GM19239 (cell line): ENCODE measurements at regions not wholly inside any gene's neighbourhood (a gene's known extent, or its start where the extent isn't known, plus 50 kb on each side); places are given as distances from the start of the nearest gene placed in this dataset.
A peak's percentile ranks its signal among the peaks of the same experiment; 100 is the strongest.

ENCODE experiments used
- DNase-seq: peaks from one replicate; pipeline ENCODE4 v3.0.0; 2011; ENCODE audit warnings: low spot score; ENCODE audit not compliant: insufficient read length
- FAIRE-seq: peaks from 2 replicates; lab custom pipeline; 2011; peaks lifted over from hg19 to GRCh38; lab: Jason Lieb, UNC

DNA sequence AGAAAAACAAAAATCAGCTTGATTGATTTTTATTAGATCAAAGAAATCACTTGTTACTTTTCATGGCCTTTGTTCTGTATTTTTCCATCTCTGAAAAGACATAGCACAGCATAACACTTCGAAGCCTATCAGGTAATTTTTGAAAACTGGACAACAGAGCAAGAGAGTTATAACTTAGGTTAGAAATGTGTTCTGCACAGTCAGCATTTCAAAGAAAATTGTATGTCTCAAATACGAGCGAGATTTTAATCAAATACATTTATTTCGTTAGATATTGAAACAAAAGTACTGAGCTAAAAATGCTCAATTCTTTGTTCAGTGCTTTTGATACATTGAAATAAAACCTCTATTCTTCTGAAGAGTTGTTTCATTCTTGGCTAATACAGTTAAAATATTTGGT lies 144.1 kb upstream of the SLC10A2 start:
- FAIRE-seq (no peak), DNase-seq (no peak)

DNA sequence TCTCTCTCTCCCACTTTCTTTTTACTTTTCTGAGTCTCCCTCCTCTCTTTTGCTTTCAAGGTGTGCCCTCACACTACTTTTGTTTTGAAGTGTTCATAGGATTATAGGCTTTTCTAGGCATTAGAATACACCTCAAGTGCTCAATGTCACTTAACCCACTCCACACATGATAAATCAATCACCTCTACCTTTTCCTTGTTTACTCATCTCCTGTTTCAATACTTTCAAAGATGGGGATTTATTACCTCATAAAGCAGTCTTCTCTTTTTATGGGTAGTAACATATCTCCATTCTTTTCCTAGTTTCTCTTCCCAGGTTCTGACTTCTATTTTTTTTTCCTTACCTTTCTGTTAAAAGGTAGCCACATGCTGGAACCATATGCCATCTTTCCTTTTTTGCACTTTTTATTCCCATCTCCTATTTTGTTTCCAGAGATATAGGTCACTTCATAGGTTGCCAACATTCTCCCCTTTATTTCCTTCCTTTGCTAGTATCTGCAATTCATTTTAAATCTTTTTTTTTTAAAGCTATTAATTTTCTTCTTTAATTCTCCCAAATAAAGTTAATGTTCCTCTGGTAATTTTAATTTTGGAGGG lies 137.6 kb upstream of the SLC10A2 start:
- FAIRE-seq (no peak), DNase-seq (no peak)

DNA sequence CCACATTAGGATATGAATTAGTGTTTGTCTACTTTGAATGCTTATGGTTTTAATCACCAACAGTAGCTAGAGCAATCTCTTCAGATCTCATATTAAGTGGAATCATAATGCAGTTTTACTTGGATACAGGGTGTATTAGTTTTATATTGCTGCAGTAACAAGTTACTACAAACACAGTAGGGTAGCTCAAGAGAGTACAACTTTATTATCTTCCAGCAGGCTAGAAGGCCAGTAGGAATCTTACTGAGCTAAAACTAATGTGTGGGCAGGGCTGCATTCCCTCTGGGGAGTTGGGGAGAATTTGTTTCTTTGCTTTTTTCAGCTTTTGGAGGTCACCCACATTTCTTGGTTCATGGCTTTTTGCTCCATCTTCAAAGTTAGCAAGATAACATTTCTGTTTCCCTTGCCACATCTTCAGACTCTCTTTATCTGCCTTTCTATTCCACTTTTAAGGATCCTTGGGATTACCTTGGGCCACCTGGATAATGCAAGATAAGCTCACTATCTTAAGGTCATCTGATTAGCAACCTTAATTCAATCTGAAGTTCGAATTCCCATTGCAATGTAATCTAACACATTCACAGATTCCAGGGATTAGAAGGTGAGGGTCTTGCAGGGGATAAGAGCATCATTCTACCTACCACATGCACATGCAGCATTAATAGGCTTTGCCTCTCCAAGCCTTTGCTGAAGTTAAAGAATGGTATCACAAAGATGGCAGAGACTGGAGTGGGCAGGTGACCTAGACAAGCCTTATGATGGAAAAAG lies 134.1 kb upstream of the SLC10A2 start:
- FAIRE-seq (no peak), DNase-seq (no peak)

DNA sequence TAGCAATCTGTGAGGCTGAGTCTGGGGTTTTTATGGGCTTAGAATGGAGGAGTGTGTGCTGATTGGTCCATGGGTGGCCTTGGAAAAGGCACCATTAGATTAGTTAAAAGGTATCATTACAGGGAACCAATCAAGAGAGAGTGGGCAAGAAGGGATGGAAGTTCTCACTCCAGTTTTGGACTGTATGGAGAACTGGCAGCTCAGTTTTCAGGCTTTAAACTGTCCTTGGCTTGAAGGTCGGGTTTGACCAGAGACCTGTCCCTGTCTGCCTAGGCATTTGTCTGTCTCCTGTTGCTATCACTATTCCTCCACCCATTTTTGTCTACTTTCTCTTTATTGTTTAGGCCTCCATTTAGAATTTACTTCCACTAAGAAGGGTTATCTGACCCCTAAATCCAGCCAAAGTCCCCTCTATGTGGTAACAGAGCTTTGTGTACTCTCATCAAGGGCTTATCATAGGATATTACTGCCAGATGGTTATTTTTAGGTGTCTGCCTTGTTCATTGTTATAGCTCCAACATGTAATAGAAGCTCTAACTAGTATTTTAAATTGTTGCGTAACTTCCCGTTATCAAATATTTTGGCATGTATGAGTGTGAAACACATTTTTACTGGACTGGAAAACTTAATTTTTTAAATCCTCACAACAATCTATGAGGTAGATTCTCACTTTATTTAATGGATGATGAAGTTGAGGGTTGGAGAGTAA lies 133.3 kb upstream of the SLC10A2 start:
- DNase-seq, result no peak
- FAIRE-seq, result no peak

DNA sequence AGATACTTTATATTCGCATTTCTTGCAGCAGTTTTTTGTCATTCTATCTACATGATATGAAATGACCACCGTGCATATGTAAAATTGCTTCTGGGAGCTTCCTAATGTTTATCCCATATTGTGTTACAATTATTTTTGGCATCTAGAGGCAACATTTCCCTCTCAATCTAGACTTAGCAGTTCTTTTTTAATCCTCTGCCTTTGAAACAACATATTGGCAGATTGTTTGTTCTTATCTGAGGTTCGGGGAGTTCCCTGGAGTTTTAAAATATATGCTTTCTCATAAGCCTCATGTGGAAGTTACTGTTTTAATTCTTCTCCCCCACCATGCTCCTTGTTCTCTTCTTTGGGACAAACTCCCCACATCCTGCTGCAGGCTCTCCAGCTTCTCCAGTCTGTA lies 130.1 kb upstream of the SLC10A2 start:
- no peak for FAIRE-seq
- DNase-seq, result no peak

DNA sequence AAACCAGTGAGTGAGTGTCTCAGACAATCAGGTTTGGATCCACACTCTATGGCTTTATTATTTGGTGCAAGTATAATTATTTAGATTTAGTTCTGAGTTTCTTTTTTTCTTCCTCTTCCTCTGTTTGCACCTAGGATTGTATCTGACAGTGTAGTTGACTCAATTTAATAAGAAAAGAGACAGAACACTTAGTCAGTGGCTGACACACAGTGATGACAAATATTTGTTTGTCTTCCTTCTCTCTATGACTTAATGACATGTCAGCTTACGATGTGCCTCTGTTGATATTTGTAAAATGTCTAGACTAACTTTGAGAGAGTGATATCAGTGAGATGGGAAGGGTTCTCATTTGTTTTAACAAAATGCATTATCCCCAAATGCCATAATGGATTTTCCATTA lies 129.5 kb upstream of the SLC10A2 start:
- FAIRE-seq (no peak), DNase-seq (no peak)

DNA sequence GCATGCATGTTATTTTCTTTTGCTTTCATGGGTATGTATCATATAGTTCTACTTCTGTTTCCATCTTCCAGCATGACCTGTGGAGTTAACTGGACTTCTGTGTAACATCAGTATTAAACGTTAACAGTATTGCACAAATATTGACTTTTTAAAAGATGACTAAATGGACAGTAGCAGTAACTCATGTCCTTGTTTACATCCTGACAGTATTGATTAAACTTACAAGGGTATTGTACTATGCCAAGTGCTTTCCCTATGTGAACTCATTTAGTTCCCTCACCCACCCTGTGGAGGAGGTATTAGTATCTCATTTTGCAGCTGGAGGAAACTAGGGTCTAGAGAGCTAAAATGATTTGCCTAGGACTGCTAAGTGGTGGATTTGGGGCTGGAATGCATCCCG lies 128.7 kb upstream of the SLC10A2 start:
- FAIRE-seq (no peak), DNase-seq (no peak)

DNA sequence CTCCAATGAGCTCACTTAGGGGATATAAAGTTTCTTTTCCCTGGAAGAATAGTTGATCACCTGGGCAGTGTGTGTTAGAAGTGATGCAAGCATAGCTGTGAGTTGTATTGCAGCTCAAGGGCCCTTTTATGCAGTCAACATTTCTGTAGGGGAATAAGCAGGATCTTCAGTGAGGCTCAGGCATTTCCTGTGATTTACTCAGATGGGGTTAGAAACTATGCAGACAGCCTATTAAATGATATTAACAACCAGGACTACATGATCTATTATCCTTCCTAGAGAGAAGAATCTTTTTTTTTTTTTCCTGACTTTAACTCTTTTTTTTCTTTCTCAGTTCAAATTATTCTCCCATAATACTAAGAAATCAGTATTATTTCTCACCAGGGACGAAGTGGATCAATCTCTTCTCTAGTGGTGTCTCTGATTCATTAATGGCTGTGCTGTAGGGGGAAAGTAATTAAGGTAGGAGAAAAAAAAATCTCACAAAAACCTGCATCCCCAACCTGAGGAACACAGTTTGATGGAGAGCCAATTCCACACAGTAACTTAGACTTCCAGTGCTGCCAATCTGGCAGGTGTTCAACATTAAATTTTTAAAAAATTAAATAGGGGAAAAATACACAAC lies 126.4 kb upstream of the SLC10A2 start:
- no peak for FAIRE-seq

DNA sequence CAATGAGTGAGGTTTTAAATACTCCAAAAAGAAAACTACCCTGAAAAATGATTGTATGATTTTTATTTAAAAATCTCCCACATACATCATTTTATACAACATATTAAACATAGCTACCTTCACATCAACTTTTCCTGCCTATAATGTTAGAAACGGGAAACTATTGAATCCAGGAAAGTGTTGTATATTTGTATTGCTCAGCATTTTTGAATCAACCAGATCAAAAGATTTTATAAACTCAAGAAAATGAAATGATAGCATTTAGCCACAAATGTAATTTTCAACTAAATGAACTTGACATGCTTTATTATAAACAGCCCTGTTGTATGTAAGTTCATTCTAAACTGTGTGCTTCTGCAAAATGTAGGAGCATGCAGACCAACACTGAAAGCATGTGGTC lies 124.6 kb upstream of the SLC10A2 start:
- FAIRE-seq (peak; percentile 18), DNase-seq (no peak)

More for the DNA sequence above, 126.4 kb upstream of the SLC10A2 start:
- DNase-seq, result no peak

DNA sequence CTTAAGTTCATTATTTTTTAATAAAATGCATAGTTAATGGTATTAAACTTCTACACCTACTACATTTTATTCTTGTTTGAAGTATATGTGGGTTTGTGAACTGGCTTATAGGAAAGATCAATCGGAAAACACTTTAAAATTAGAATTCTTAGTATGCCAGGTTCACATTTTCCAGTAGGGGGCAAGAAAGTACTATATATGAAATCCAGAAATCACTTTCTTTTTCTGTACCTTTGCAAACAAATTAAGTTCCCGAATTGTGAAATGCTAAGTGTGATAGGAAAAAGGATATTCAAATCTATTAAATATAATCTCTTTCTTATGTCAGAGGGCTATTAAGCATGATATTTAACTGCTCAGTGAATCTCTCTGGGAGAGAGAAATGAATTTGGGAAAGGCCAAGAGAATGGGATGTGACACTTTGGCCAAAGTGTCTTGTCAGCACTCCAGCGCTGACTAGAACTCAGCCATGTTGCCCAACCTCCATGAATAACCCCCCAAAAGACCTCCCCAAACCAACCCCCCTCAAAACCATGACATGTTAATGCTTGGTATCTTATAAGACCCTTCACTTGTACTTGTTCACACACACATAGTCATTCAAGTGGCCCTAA lies 122.6 kb upstream of the SLC10A2 start:
- DNase-seq, result no peak
- FAIRE-seq, result peak; percentile 39

DNA sequence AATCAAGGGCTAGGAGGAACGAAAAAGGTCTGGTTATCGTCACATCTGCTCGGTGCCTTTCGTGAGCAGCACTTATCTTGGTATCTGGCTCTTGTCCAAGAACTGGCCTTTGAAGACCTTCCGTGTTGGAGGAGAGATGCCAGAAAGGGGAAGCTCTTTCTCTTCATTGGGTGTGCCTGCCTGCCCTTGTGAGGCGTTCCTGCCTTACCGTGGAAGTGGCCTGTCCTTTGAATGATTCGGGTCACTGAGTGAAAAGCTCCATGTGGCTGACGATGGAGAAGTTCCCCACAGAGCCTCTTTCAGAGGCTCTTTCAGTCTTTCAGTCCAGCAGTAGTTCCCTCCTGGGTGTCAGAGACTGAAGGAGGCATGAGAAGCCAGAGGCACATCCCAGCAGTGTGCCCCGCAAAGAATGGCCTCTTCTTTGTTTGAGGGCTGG lies 121.5 kb upstream of the SLC10A2 start:
- no peak for DNase-seq
- FAIRE-seq, result no peak

DNA sequence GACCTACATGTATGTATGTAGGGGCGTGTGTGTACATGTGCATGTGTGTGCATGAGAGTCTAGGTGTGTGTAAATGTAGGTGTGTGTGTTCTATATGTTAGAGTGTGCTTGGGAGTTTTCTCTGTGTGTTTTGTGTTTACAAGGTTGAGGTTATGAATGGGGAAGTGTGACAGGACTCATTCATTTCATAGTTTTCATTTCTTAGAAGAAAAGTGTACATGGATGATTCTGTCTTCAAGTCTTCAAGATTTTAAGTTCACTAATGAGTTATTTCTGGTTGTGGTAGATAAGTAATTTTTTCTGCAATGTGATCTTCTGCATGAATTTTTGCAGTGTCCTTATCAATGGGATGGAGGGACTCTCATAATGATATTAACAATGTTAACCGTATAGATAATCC lies 118.2 kb upstream of the SLC10A2 start:
- no peak for DNase-seq
- FAIRE-seq, result no peak

DNA sequence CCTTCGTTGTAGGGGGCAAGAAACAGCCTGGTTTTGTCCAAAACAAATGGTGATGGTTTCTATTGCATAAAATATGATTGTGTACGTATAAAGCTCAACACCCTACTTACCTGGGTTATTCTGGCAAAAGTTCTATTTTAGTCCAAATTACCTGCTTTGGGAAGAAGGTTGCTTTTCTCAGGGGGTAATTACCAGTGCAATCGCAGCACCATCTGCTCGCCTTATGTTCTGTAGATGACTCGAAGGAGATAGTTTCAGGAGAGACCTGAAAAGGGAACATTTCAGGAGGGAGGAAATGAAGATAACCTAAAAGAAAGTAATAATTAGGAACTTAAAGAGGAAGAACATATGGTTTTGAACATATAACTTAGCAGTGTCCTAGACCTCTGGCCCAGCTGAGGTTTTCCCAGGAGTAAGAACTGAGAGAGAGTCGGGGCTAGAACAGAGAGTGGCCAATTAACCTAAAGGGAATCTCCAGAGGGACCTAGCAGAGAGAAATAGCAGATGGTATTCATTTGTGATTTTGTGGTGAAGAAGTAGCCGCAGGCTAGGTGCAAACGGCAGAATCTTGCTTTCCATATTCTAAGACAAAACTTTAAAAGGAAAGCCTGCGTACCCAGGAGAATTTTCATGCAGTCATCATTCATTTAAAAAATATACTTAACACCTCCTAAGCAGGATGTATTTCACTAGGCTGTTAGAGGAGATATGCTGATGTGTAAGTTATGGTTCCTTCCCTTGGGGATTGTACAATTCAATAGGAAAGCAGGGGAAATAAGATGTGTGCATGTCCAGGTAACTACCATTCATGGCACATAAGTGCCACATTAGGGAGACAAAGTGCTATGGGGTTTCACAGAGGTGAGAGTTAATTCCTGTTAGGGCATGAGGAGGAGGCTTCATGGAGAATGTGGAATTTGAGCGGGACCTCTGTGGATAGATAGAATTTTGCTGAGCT lies 113.0 kb upstream of the SLC10A2 start:
- DNase-seq, result no peak
- no peak for FAIRE-seq

DNA sequence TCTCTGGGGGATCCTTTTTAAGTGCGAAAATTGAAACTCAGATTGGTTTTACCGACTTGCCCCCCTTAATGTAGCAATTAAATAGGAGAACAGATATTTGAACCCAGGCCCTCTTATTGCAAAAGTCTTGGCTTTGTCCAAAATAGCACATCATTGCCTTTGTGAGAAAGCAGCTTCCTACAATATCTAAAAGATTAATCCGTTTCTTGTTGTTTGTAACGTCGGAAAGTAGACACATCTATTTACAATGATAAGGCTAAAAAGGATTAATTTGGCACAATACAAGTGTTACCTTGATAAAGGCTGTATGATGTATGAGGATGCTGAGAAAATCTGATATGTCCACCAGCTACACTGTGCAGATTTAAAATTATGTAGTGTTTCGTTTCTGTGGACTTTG lies 108.7 kb upstream of the SLC10A2 start:
- no peak for FAIRE-seq
- no peak for DNase-seq

DNA sequence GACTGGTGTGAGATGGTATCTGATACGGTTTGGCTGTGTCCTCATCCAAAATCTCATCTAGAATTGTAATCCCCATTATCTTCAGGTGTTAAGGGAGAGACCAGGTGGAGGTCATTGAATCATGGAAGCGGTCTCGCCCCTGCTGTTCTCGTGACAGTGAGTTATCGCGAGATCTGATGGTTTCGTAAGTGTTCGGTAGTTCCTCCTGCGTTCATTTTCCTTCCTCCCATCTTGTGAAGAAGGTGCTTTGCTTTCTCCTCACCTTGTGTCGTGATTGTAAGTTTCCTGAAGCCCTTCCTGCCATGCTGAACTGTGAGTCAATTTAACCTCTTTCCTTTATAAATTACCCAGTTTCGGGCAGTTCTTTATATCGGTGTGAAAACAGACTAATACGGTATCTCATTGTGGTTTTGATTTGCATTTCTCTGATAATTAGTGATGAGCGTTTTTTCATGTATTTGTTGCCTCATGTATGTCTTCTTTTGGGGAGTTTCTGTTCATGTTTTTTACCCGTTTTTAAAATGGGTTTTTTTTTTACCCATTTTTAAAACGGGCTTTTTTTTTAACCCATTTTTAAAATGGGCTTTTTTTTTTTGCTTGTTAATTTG lies 102.8 kb upstream of the SLC10A2 start:
- FAIRE-seq (no peak), DNase-seq (no peak)

DNA sequence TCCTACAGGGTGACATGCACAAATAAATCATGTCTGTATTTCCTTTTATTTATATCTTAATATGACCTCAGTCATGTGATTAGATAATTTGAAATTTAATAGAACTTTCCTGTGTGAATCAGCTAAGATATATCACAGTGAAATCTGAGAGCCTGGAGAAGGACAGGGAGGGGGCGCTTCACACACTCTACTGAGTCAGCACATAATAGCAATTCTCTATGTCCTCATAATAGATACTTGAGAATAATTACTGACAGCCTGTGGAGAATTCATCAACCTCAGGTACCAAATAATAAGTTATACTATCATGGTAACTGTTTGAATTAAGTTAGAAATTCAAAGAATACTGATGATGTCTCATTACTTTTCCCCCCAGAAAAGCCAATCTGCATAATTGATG lies 98.0 kb upstream of the SLC10A2 start:
- FAIRE-seq (no peak), DNase-seq (no peak)

DNA sequence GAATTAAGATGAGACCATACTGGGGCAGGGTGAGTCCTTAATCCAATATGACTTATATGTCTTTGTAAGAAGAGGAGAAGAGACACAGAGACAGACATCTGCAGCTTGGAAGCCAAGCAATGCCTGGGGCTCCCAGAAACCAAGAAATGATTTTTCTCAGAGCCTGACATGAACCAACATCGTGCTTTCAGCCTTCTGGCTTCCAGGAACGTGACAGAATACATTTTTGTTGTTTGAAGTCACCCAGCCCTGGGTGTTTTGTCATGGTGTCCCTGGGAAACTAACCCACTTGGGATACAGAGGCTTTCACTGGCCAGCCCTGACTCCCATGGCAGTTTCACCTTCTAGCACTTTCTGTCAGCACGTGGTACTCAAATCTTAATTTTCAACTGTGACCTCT lies 95.3 kb upstream of the SLC10A2 start:
- no peak for FAIRE-seq
- DNase-seq, result no peak

DNA sequence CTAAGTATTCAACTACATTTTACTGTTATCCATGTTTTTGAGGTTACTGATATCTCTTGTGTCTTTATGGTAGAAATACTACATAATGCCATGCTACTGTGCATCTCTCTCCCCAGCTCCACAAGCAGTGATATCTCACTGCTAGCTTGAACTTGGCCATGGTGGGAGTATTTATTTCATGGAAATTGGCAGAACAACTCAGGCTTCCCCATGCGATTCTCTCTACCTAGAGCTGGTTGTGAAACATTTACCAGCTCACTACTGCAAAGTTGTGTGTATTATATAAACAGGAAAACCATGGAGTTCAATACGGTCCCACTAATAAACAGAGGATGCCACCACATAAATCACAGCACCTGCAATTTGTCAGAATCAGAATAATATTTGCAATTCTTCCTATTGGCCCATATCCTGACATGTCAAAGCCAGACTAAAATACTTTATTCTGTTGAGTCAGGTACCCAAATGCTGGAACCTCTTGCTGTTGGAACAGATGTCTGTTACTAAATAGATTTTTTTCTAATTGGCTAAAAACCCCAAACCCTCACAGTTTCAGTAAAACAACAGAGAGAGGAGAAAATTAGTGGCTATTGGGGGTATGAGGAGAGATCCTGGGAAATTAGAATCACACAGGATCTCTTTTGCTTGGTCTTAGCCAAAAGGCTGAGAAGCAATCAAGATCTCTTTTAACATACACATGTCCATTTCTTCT lies 91.4 kb upstream of the SLC10A2 start:
- no peak for DNase-seq
- no peak for FAIRE-seq
